SK-N-MC (cell line): ENCODE measurements at regions not wholly inside any gene's neighbourhood (a gene's known extent, or its start where the extent isn't known, plus 50 kb on each side); places are given as distances from the start of the nearest gene placed in this dataset.

Experiments used
- EZH2 ChIP-seq: fragments of 200-600 bp; sonication (generic); IDR thresholded peaks from one replicate; pipeline ENCODE4 v1.6.1; 2017; ENCODE audit warnings: antibody characterized with exemption
- FOXP2 ChIP-seq: optimal IDR thresholded peaks from 2 replicates; pipeline ENCODE3; 2011; ENCODE audit warnings: mild to moderate bottlenecking, moderate library complexity; ENCODE audit not compliant: insufficient read depth; ENCODE audit errors: extremely low read length, control extremely low read depth
- POLR2AphosphoS5 ChIP-seq: IDR thresholded peaks from 2 replicates; pipeline ENCODE4 v1.6.1; 2012; ENCODE audit warnings: mild to moderate bottlenecking, low read depth, low read length, borderline replicate concordance

- TF ChIP-seq POLR2AphosphoS5 (no peak), EZH2 (no peak), FOXP2 (no peak)
Observed at GRCh38 chr6:146904596-146904995, 299.6 kb upstream of the STXBP5 start.
